CD14-positive monocyte (primary cell): ENCODE measurements at regions not wholly inside any gene's neighbourhood (a gene's known extent, or its start where the extent isn't known, plus 50 kb on each side); places are given as distances from the start of the nearest gene placed in this dataset.

Source experiments
- DNase-seq, 3 donors: peaks; one replicate each; pipeline ENCODE4 v3.0.0-alpha.2; 2011 to 2022
- H2AFZ ChIP-seq: 2 replicates; pipeline ENCODE4 v1.6.0; 2012; ENCODE audit warnings: mild to moderate bottlenecking, low read depth, low read length, inconsistent platforms; ENCODE audit not compliant: insufficient read depth, poor library complexity, severe bottlenecking
- H3K27ac ChIP-seq, 2 donors: 1 replicate in 1 of 2; 2 replicates in 1 of 2; pipeline ENCODE4 v1.5.1; 2012 to 2013; ENCODE audit warnings: low read length in 2 of 2, control low read depth in 1 of 2, inconsistent platforms in 1 of 2, low read depth in 1 of 2, mild to moderate bottlenecking in 1 of 2
- H3K27me3 ChIP-seq, 2 donors: one replicate each; pipeline versions ENCODE4 v1.6.0 to v1.6.1; 2011 to 2013; ENCODE audit warnings: low read length in 2 of 2; ENCODE audit not compliant: control insufficient read depth in 2 of 2, insufficient read depth in 2 of 2
- H3K36me3 ChIP-seq, 2 donors: replicated peaks in 1 of 2; 1 replicate in 1 of 2; 2 replicates in 1 of 2; pipeline versions ENCODE4 v1.5.1 to v1.6.1; 2012 to 2013; ENCODE audit warnings: low read length in 2 of 2, control low read depth in 1 of 2, inconsistent platforms in 1 of 2, mild to moderate bottlenecking in 1 of 2; ENCODE audit not compliant: insufficient read depth in 2 of 2, control insufficient read depth in 1 of 2
- H3K4me1 ChIP-seq, 2 donors: 1 replicate in 1 of 2; 2 replicates in 1 of 2; pipeline versions ENCODE4 v1.5.1 to v1.6.1; 2012 to 2013; ENCODE audit warnings: low read length in 2 of 2, control low read depth in 1 of 2, inconsistent platforms in 1 of 2, mild to moderate bottlenecking in 1 of 2, moderate library complexity in 1 of 2; ENCODE audit not compliant: insufficient read depth in 2 of 2, control insufficient read depth in 1 of 2
- H3K4me2 ChIP-seq: replicated peaks from 2 replicates; pipeline ENCODE3; 2012; ENCODE audit warnings: low read length, moderate library complexity, mild to moderate bottlenecking; ENCODE audit not compliant: poor library complexity, severe bottlenecking; ENCODE audit errors: extremely low read depth
- H3K4me3 ChIP-seq, 3 experiments: fragments of 200-600 bp in 1 of 3; sonication (generic) in 1 of 3; replicated peaks in 1 of 3; 1 replicate in 2 of 3; 2 replicates in 1 of 3; pipeline ENCODE4 v1.5.1; 2011 to 2013; ENCODE audit warnings: low read length in 3 of 3, mild to moderate bottlenecking in 3 of 3, control low read depth in 2 of 3, low read depth in 2 of 3, inconsistent platforms in 1 of 3, moderate library complexity in 1 of 3
- H3K79me2 ChIP-seq: 2 replicates; pipeline ENCODE4 v1.6.0; 2012; ENCODE audit warnings: mild to moderate bottlenecking, control low read depth, inconsistent platforms, low read length, moderate library complexity; ENCODE audit not compliant: insufficient read depth
- H3K9ac ChIP-seq: 2 replicates; pipeline ENCODE4 v1.6.0; 2017; ENCODE audit warnings: low read length, mild to moderate bottlenecking; ENCODE audit not compliant: insufficient read depth, poor library complexity, severe bottlenecking
- H3K9me3 ChIP-seq, 2 donors: replicated peaks in 1 of 2; 1 replicate in 1 of 2; 2 replicates in 1 of 2; pipeline versions ENCODE4 v1.5.1 to v1.6.1; 2012 to 2013; ENCODE audit warnings: low read length in 2 of 2, control low read depth in 1 of 2; ENCODE audit not compliant: control insufficient read depth in 1 of 2, insufficient read depth in 1 of 2
- H4K20me1 ChIP-seq: 2 replicates; pipeline ENCODE4 v1.6.0; 2012; ENCODE audit warnings: mild to moderate bottlenecking, low read length, control low read depth, moderate library complexity; ENCODE audit not compliant: insufficient read depth
- H3K27ac Mint-ChIP-seq, 7 donors: one replicate each; pipeline ENCODE4 v1.8.0; 2020; ENCODE audit warnings: mild to moderate bottlenecking in 7 of 7, mixed read lengths in 7 of 7, moderate library complexity in 6 of 7, inconsistent platforms in 2 of 7
- H3K27me3 Mint-ChIP-seq, 3 donors: one replicate each; pipeline ENCODE4 v1.8.0; 2021 to 2022; ENCODE audit warnings: low read depth in 3 of 3, mild to moderate bottlenecking in 3 of 3, mixed read lengths in 3 of 3, moderate library complexity in 3 of 3, inconsistent platforms in 1 of 3
- H3K36me3 Mint-ChIP-seq, 2 donors: one replicate each; pipeline ENCODE4 v1.8.0; 2020; ENCODE audit warnings: mixed read lengths in 2 of 2, inconsistent platforms in 1 of 2, mild to moderate bottlenecking in 1 of 2
- H3K4me1 Mint-ChIP-seq: one replicate; pipeline ENCODE4 v1.8.0; 2020; ENCODE audit warnings: mild to moderate bottlenecking, mixed read lengths
- H3K4me3 Mint-ChIP-seq, 2 donors: one replicate each; pipeline ENCODE4 v1.8.0; 2020; ENCODE audit warnings: mild to moderate bottlenecking in 2 of 2, mixed read lengths in 2 of 2, moderate library complexity in 1 of 2
- H3K9me3 Mint-ChIP-seq, 7 donors: one replicate each; pipeline ENCODE4 v1.8.0; 2020 to 2022; ENCODE audit warnings: mixed read lengths in 7 of 7, mild to moderate bottlenecking in 6 of 7, moderate library complexity in 6 of 7, inconsistent platforms in 2 of 7
- WGBS: methylation state at CpG from one replicate; pipeline ENCODE4 v1.1.5; 2013; ENCODE audit warnings: missing lambda C conversion rate; ENCODE audit not compliant: insufficient coverage; 5-methylcytosine and 5-hydroxymethylcytosine counted together
- intact Hi-C, 2 donors: fragments of 100-400 bp; cut with micrococcal nuclease; formaldehyde crosslinking; loops; one replicate each; pipeline versions ENCODE4 v1.15.0 to v1.15.1; 2023
- TF ChIP-seq, protein P1 (sequence below): fragments of 200-600 bp; IDR thresholded peaks from one replicate; pipeline ENCODE4 v1.8.0; 2022; ENCODE audit warnings: antibody characterized with exemption, mild to moderate bottlenecking

DNA sequence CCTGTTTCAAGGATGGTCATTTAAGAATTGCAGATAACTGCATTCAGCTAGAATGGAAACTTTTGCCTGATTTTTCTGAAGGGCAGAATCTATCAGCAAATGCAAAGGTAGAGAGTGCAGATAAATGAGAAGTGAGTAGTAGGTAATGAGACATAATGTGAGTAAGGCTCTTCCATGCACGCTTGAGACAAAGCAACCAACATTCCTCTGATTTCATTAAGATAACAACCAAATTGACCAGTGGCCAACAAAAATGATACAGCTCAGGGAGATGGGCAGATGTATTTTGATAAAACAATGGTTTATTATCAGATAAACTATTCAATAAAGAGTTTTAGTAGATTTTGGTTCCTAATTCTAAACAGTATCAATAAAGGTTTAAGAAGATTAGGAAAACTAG, 404.4 kb upstream of the PBX1 start:
- Histone ChIP-seq H2AFZ (no peak overlapping the region), H3K4me3 (no peak overlapping the region), H3K9ac (no peak overlapping the region), H3K36me3 (no peaks in the 10 kb centered on the region), H3K27me3 (no peaks in the 10 kb centered on the region), H3K4me2 (no peak overlapping the region), H3K4me1 (no peaks in the 10 kb centered on the region), H3K9me3 (peaks cover 6 to 7% of the 10 kb centered on the region in 2 donors), H3K27ac (no peak overlapping the region), H4K20me1 (no peaks in the 10 kb centered on the region), H3K79me2 (no peaks in the 10 kb centered on the region)
- Mint-ChIP-seq H3K36me3 (no peaks in the 10 kb centered on the region), H3K4me3 (no peak overlapping the region), H3K9me3 (peaks cover 3 to 13% (median 7%) of the 10 kb centered on the region in 7 donors), H3K27ac (no peak overlapping the region), H3K27me3 (no peaks in the 10 kb centered on the region), H3K4me1 (no peaks in the 10 kb centered on the region)
- TF ChIP-seq, protein P1, sequence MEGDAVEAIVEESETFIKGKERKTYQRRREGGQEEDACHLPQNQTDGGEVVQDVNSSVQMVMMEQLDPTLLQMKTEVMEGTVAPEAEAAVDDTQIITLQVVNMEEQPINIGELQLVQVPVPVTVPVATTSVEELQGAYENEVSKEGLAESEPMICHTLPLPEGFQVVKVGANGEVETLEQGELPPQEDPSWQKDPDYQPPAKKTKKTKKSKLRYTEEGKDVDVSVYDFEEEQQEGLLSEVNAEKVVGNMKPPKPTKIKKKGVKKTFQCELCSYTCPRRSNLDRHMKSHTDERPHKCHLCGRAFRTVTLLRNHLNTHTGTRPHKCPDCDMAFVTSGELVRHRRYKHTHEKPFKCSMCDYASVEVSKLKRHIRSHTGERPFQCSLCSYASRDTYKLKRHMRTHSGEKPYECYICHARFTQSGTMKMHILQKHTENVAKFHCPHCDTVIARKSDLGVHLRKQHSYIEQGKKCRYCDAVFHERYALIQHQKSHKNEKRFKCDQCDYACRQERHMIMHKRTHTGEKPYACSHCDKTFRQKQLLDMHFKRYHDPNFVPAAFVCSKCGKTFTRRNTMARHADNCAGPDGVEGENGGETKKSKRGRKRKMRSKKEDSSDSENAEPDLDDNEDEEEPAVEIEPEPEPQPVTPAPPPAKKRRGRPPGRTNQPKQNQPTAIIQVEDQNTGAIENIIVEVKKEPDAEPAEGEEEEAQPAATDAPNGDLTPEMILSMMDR: no peak
- intact Hi-C loops: no loop called here
- no peak for DNase-seq
- no CpG with 5 or more reads among the region's 1 CpG for WGBS

DNA sequence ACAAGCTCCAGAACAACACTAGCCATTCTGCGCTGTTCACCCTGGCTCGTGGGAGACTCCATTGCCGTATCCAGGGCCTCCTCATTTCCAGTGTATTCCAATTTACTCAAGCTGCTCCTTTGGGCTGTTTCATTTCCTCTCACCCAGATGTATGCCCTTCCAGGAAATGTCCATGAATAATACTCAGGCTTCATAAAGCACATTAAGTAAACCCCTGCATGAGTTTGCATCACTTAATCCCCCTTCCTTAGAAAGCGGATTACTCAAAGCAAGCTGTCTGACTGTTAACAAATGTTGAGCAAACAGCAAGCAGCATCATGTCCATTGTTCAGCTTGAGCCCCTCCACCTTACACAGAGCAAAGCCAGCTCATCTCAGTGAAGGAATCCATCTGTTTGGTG, 403.6 kb upstream of the PBX1 start:
- Histone ChIP-seq H3K27me3 (no peaks in the 10 kb centered on the region), H3K9ac (no peak overlapping the region), H4K20me1 (no peaks in the 10 kb centered on the region), H3K27ac (no peak overlapping the region), H3K36me3 (no peaks in the 10 kb centered on the region), H3K4me2 (no peak overlapping the region), H3K4me1 (no peaks in the 10 kb centered on the region), H2AFZ (no peak overlapping the region), H3K9me3 (peaks cover 5 to 6% of the 10 kb centered on the region in 2 donors), H3K79me2 (no peaks in the 10 kb centered on the region), H3K4me3 (no peak overlapping the region)
- intact Hi-C loops: no loop called here
- Mint-ChIP-seq H3K4me3 (no peak overlapping the region), H3K9me3 (peaks cover 3 to 13% (median 7%) of the 10 kb centered on the region in 7 donors), H3K4me1 (no peaks in the 10 kb centered on the region), H3K27ac (no peak overlapping the region), H3K36me3 (no peaks in the 10 kb centered on the region), H3K27me3 (no peaks in the 10 kb centered on the region)
- 70% methylated on average over 4 of the region's 4 CpGs for WGBS
- TF ChIP-seq, protein P1: no peak
- no peak for DNase-seq
